IMR-90 (cell line): ENCODE measurements at regions not wholly inside any gene's neighbourhood (a gene's known extent, or its start where the extent isn't known, plus 50 kb on each side); places are given as distances from the start of the nearest gene placed in this dataset.

Source experiments
- CEBPB ChIP-seq: IDR thresholded peaks from 2 replicates; pipeline ENCODE4 v1.6.1; 2012; ENCODE audit warnings: low read depth, low read length, improper control_type of control experiment
- CHD1 ChIP-seq: IDR thresholded peaks from 2 replicates; pipeline ENCODE4 v1.6.1; 2012; ENCODE audit warnings: low read depth, low read length, improper control_type of control experiment
- MAFK ChIP-seq: IDR thresholded peaks from 2 replicates; pipeline ENCODE4 v1.6.1; 2012; ENCODE audit warnings: low read depth, low read length, improper control_type of control experiment
- MAZ ChIP-seq: IDR thresholded peaks from 2 replicates; pipeline ENCODE4 v1.6.1; 2012; ENCODE audit warnings: low read depth, mild to moderate bottlenecking, low read length, improper control_type of control experiment, moderate library complexity, borderline replicate concordance
- MXI1 ChIP-seq: IDR thresholded peaks from 2 replicates; pipeline ENCODE4 v1.6.1; 2012; ENCODE audit warnings: low read depth, mild to moderate bottlenecking, low read length, moderate library complexity, borderline replicate concordance
- POLR2A ChIP-seq: IDR thresholded peaks from 2 replicates; pipeline ENCODE4 v1.6.1; 2012; ENCODE audit warnings: mild to moderate bottlenecking, low read depth, low read length
- RAD21 ChIP-seq: IDR thresholded peaks from 2 replicates; pipeline ENCODE4 v1.6.1; 2012; ENCODE audit warnings: low read length, improper control_type of control experiment
- RCOR1 ChIP-seq: IDR thresholded peaks from 2 replicates; pipeline ENCODE4 v1.6.1; 2012; ENCODE audit warnings: mild to moderate bottlenecking, low read length, improper control_type of control experiment; ENCODE audit not compliant: insufficient replicate concordance
- SMC3 ChIP-seq: fragments of 150-350 bp; IDR thresholded peaks from 2 replicates; pipeline ENCODE4 v1.6.1; 2016; ENCODE audit warnings: low read depth, mild to moderate bottlenecking, antibody characterized with exemption, low read length, moderate library complexity
- TF ChIP-seq, protein P1 (sequence below): conservative IDR thresholded peaks from 2 replicates; pipeline ENCODE4 v1.5.1; 2012; ENCODE audit warnings: mild to moderate bottlenecking, low read depth, low read length, improper control_type of control experiment
- TF ChIP-seq, protein P2 (sequence below): fragments of 150-350 bp; IDR thresholded peaks from 2 replicates; pipeline ENCODE4 v1.6.1; 2017; ENCODE audit warnings: mild to moderate bottlenecking, antibody characterized with exemption, low read length, low read depth

DNA sequence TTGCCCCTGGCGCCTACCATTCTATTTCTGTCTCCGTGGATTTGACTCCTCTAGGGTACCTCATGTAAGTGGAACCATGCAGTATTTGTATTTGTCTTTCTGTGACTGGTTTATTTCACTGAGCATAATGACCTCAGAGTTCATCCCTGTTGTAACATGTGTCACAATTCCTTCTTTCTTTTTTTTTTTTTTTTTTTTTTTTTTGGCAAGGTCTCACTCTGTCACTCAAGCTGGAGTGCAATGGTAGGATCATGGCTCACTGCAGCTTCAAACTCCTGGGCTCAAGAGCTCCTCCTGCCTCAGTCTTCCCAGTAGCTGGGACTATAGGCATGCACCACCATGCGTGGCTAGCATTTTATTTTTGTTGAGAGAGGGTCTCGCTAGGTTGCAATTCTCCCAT lies 74.0 kb upstream of the SEPTIN5 start:
- TF ChIP-seq, protein P1, sequence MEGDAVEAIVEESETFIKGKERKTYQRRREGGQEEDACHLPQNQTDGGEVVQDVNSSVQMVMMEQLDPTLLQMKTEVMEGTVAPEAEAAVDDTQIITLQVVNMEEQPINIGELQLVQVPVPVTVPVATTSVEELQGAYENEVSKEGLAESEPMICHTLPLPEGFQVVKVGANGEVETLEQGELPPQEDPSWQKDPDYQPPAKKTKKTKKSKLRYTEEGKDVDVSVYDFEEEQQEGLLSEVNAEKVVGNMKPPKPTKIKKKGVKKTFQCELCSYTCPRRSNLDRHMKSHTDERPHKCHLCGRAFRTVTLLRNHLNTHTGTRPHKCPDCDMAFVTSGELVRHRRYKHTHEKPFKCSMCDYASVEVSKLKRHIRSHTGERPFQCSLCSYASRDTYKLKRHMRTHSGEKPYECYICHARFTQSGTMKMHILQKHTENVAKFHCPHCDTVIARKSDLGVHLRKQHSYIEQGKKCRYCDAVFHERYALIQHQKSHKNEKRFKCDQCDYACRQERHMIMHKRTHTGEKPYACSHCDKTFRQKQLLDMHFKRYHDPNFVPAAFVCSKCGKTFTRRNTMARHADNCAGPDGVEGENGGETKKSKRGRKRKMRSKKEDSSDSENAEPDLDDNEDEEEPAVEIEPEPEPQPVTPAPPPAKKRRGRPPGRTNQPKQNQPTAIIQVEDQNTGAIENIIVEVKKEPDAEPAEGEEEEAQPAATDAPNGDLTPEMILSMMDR = no peak
- TF ChIP-seq POLR2A = no peak
- TF ChIP-seq RAD21 = no peak
- TF ChIP-seq MAZ = no peak
- TF ChIP-seq, protein P2, sequence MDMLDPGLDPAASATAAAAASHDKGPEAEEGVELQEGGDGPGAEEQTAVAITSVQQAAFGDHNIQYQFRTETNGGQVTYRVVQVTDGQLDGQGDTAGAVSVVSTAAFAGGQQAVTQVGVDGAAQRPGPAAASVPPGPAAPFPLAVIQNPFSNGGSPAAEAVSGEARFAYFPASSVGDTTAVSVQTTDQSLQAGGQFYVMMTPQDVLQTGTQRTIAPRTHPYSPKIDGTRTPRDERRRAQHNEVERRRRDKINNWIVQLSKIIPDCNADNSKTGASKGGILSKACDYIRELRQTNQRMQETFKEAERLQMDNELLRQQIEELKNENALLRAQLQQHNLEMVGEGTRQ = no peak
- TF ChIP-seq SMC3 = no peak
- no peak for TF ChIP-seq MXI1
- TF ChIP-seq CEBPB = no peak
- TF ChIP-seq CHD1 = no peak
- no peak for TF ChIP-seq MAFK
- no peak for TF ChIP-seq RCOR1
